A673 (cell line): ENCODE measurements at regions not wholly inside any gene's neighbourhood (a gene's known extent, or its start where the extent isn't known, plus 50 kb on each side); places are given as distances from the start of the nearest gene placed in this dataset.

Experiments used
- BruUV-seq: library from RNA; stranded (reverse); fragments of 400-500 nt; replicated peaks from 2 replicates; lab custom pipeline; 2021; lab: Mats Ljungman, UMichigan
- CTCF ChIA-PET: fragments of 300-600 bp; sonication (Branson Sonifier 250); formaldehyde crosslinking; loops from one replicate; lab custom pipeline; 2022; ENCODE audit warnings: antibody characterized with exemption; lab: Charles Lee
- POLR2A ChIA-PET: fragments of 300-600 bp; sonication (Branson Sonifier 250); formaldehyde crosslinking; loops from one replicate; lab custom pipeline; 2022; ENCODE audit warnings: antibody characterized with exemption; ENCODE audit not compliant: low non-redundant PET; lab: Charles Lee
- DNase-seq: peaks from one replicate; pipeline ENCODE4 v3.0.0-alpha.2; 2015; ENCODE audit warnings: low spot score
- H3K27ac ChIP-seq: fragments of 200-600 bp; sonication (generic); 2 replicates; pipeline ENCODE4 v1.5.1; 2016; ENCODE audit warnings: mixed run types, low read depth, mild to moderate bottlenecking, mixed read lengths, antibody characterized with exemption, low read length; ENCODE audit not compliant: poor library complexity, severe bottlenecking
- H3K27me3 ChIP-seq: fragments of 200-600 bp; sonication (generic); replicated peaks from 2 replicates; pipeline ENCODE4 v1.6.1; 2017; ENCODE audit warnings: mixed run types, low read depth, mild to moderate bottlenecking, mixed read lengths, antibody characterized with exemption, low read length; ENCODE audit not compliant: insufficient read depth, poor library complexity
- H3K36me3 ChIP-seq: fragments of 200-600 bp; sonication (generic); 2 replicates; pipeline ENCODE4 v1.6.1; 2016; ENCODE audit warnings: mixed run types, mild to moderate bottlenecking, mixed read lengths, antibody characterized with exemption, low read length; ENCODE audit not compliant: insufficient read depth, poor library complexity, severe bottlenecking
- H3K4me1 ChIP-seq: fragments of 200-600 bp; sonication (generic); 2 replicates; pipeline ENCODE4 v1.6.1; 2017; ENCODE audit warnings: mixed run types, mild to moderate bottlenecking, mixed read lengths, antibody characterized with exemption, low read length; ENCODE audit not compliant: insufficient read depth, poor library complexity, severe bottlenecking
- H3K4me3 ChIP-seq: fragments of 200-600 bp; sonication (generic); 2 replicates; pipeline ENCODE4 v1.5.1; 2016; ENCODE audit warnings: low read depth, mixed run types, mild to moderate bottlenecking, mixed read lengths, low read length; ENCODE audit not compliant: poor library complexity, severe bottlenecking
- H3K9me3 ChIP-seq: fragments of 200-600 bp; sonication (generic); 2 replicates; pipeline ENCODE4 v1.6.1; 2016; ENCODE audit warnings: mixed run types, low read depth, mild to moderate bottlenecking, mixed read lengths, antibody characterized with exemption, low read length; ENCODE audit not compliant: poor library complexity, severe bottlenecking
- CTCF ChIP-seq: fragments of 300-800, 200-600 bp; sonication (generic); conservative IDR thresholded peaks from 2 replicates; pipeline ENCODE4 v1.5.1; 2017; ENCODE audit warnings: low read depth, mild to moderate bottlenecking, antibody characterized with exemption, low read length, moderate library complexity, mixed read lengths
- EZH2 ChIP-seq: fragments of 200-600 bp; sonication (generic); IDR thresholded peaks from 2 replicates; pipeline ENCODE4 v1.6.1; 2017; ENCODE audit warnings: borderline replicate concordance, low read depth, mild to moderate bottlenecking, mixed read lengths, antibody characterized with exemption, low read length; ENCODE audit not compliant: poor library complexity, severe bottlenecking
- intact Hi-C: fragments of 100-400 bp; cut with micrococcal nuclease; formaldehyde crosslinking; loops from one replicate; pipeline ENCODE4 v1.10.0; 2022; ENCODE audit not compliant: unreplicated experiment

- H3K27me3 ChIP-seq, result no peaks in the 10 kb centered on the region
- no peak overlapping the region for H3K27ac ChIP-seq
- ChIA-PET POLR2A (no interaction called here), CTCF (no interaction called here)
- no peak for DNase-seq
- no peak overlapping the region for H3K4me3 ChIP-seq
- TF ChIP-seq CTCF, result no peak
- no peak for TF ChIP-seq EZH2
- no TSS peak for BruUV-seq
- no peaks in the 10 kb centered on the region for H3K36me3 ChIP-seq
- intact Hi-C loops, result no loop called here
- H3K9me3 ChIP-seq, result peaks cover 10% of the 10 kb centered on the region
- H3K4me1 ChIP-seq, result no peaks in the 10 kb centered on the region
Observed at GRCh38 chrX:64853424-64853823, 122.8 kb downstream of the ZC4H2 start.

GRCh38 chrX:64850371-64851082 lies 125.7 kb downstream of the ZC4H2 start:
- Histone ChIP-seq H3K4me1 (no peaks in the 10 kb centered on the region), H3K36me3 (no peaks in the 10 kb centered on the region), H3K27ac (no peak overlapping the region), H3K9me3 (peaks cover 6% of the 10 kb centered on the region), H3K27me3 (no peaks in the 10 kb centered on the region), H3K4me3 (no peak overlapping the region)
- no peak for DNase-seq
- ChIA-PET POLR2A (no interaction called here), CTCF (no interaction called here)
- TF ChIP-seq EZH2 (no peak), CTCF (no peak)
- BruUV-seq, result no TSS peak
- intact Hi-C loops, result no loop called here

GRCh38 chrX:64843224-64843623 lies 133.0 kb downstream of the ZC4H2 start:
- POLR2A ChIA-PET, result no interaction called here
- DNase-seq, result no peak
- no peaks in the 10 kb centered on the region for H3K4me1 ChIP-seq
- no peaks in the 10 kb centered on the region for H3K36me3 ChIP-seq
- TF ChIP-seq EZH2 (no peak), CTCF (no peak)
- H3K9me3 ChIP-seq, result peaks cover 13% of the 10 kb centered on the region
- no peak overlapping the region for H3K4me3 ChIP-seq
- no peaks in the 10 kb centered on the region for H3K27me3 ChIP-seq
- no peak overlapping the region for H3K27ac ChIP-seq
- CTCF ChIA-PET, result no interaction called here
- intact Hi-C loops, result no loop called here
- no TSS peak for BruUV-seq
